Vagina (tissue), 2 donors: ENCODE measurements at regions not wholly inside any gene's neighbourhood (a gene's known extent, or its start where the extent isn't known, plus 50 kb on each side); places are given as distances from the start of the nearest gene placed in this dataset.

Source experiments
- POLR2A ChIP-seq, 2 donors: fragments of 450-650 bp; IDR thresholded peaks; one replicate each; pipeline ENCODE4 v1.6.1; 2017; ENCODE audit warnings: antibody characterized with exemption in 2 of 2, mild to moderate bottlenecking in 2 of 2, moderate library complexity in 2 of 2
- POLR2AphosphoS5 ChIP-seq, 2 donors: sonication (generic); formaldehyde crosslinking; IDR thresholded peaks; one replicate each; pipeline ENCODE4 v1.9.0; 2017; ENCODE audit warnings: antibody characterized with exemption in 2 of 2, mild to moderate bottlenecking in 2 of 2, low read depth in 1 of 2; ENCODE audit not compliant: insufficient read depth in 1 of 2
- TF ChIP-seq, protein P1 (sequence below), 3 experiments: fragments of 450-650 bp in 2 of 3; fragments of 200-600 bp in 1 of 3; sonication (generic) in 1 of 3; IDR thresholded peaks; one replicate each; pipeline ENCODE4 v1.5.1; 2017 to 2019; ENCODE audit warnings: antibody characterized with exemption in 3 of 3, mild to moderate bottlenecking in 2 of 3, moderate library complexity in 2 of 3

DNA sequence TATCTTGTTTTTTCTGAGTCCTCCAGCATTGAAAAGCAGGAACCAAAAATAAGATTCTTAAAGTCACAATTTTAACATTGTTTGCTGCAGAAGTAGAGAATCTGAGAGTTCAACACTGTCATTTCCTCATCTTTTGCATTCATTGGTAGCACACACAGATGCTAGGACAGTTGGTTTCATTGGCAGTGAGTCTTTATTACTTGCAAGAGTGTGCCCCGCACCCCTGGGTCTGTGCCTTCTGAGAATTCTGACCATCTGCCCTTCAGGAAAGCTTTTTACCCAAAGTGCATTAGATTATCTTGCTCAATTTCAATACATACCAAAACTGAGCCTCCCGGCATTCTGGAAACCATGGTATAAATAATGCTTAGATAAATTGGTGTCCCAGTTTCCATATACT is 247.7 kb upstream of the SLITRK1 start:
- TF ChIP-seq POLR2A (IDR thresholded peaks at IDR 0.05) (no peak), POLR2AphosphoS5 (IDR thresholded peaks at IDR 0.05; ENCODE audit: insufficient read depth in 1 of 2, low read depth in 1 of 2) (no peak)
- TF ChIP-seq, protein P1, sequence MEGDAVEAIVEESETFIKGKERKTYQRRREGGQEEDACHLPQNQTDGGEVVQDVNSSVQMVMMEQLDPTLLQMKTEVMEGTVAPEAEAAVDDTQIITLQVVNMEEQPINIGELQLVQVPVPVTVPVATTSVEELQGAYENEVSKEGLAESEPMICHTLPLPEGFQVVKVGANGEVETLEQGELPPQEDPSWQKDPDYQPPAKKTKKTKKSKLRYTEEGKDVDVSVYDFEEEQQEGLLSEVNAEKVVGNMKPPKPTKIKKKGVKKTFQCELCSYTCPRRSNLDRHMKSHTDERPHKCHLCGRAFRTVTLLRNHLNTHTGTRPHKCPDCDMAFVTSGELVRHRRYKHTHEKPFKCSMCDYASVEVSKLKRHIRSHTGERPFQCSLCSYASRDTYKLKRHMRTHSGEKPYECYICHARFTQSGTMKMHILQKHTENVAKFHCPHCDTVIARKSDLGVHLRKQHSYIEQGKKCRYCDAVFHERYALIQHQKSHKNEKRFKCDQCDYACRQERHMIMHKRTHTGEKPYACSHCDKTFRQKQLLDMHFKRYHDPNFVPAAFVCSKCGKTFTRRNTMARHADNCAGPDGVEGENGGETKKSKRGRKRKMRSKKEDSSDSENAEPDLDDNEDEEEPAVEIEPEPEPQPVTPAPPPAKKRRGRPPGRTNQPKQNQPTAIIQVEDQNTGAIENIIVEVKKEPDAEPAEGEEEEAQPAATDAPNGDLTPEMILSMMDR (IDR thresholded peaks at IDR 0.05): no peak
